Endothelial cell of umbilical vein (primary cell): ENCODE measurements at regions not wholly inside any gene's neighbourhood (a gene's known extent, or its start where the extent isn't known, plus 50 kb on each side); places are given as distances from the start of the nearest gene placed in this dataset.

ENCODE experiments used
- BruUV-seq: library from RNA; stranded (reverse); fragments of 400-500 nt; replicated peaks from 2 replicates; lab custom pipeline; 2021; lab: Mats Ljungman, UMichigan
- CTCF ChIA-PET: fragments of 300-600, 350-600 bp; sonication (Branson Sonifier 250); formaldehyde crosslinking; loops from one replicate; lab custom pipeline; 2021; ENCODE audit warnings: antibody characterized with exemption, inconsistent platforms; lab: Charles Lee
- POLR2A ChIA-PET: fragments of 300-600, 350-600 bp; sonication (Branson Sonifier 250); formaldehyde crosslinking; loops from one replicate; lab custom pipeline; 2021; ENCODE audit warnings: antibody characterized with exemption, inconsistent platforms; lab: Charles Lee
- DNase-seq: peaks from one replicate; pipeline ENCODE4 v3.0.0-alpha.2; 2011; ENCODE audit warnings: low read depth, low spot score
- FAIRE-seq: peaks from 2 replicates; lab custom pipeline; 2011; peaks lifted over from hg19 to GRCh38; lab: Jason Lieb, UNC
- H2AFZ ChIP-seq: 2 replicates; pipeline ENCODE4 v1.6.0; 2012; ENCODE audit warnings: low read depth, low read length, control low read depth, inconsistent platforms
- H3K27ac ChIP-seq: 2 replicates; pipeline ENCODE4 v1.5.1; 2011; ENCODE audit warnings: low read depth, mild to moderate bottlenecking, control low read depth, low read length, moderate library complexity; ENCODE audit not compliant: insufficient read depth
- H3K27me3 ChIP-seq, 2 experiments: 2 replicates each; pipeline versions ENCODE4 v1.6.0 to v1.6.1; 2011; ENCODE audit warnings: low read length in 2 of 2, mixed read lengths in 1 of 2; ENCODE audit not compliant: control insufficient read depth in 2 of 2, insufficient read depth in 2 of 2
- H3K36me3 ChIP-seq, 2 experiments: 2 replicates in 1 of 2; 3 replicates in 1 of 2; pipeline ENCODE4 v1.5.1; 2011; ENCODE audit warnings: low read length in 2 of 2, mild to moderate bottlenecking in 1 of 2, moderate library complexity in 1 of 2; ENCODE audit not compliant: control insufficient read depth in 2 of 2, insufficient read depth in 2 of 2; ENCODE audit errors: extremely low read depth in 1 of 2
- H3K4me1 ChIP-seq: 3 replicates; pipeline ENCODE4 v1.5.1; 2011; ENCODE audit warnings: mild to moderate bottlenecking, low read length; ENCODE audit not compliant: control insufficient read depth, insufficient read depth; ENCODE audit errors: extremely low read depth
- H3K4me2 ChIP-seq: 2 replicates; pipeline ENCODE4 v1.6.1; 2011; ENCODE audit warnings: low read length, control low read depth, mixed read lengths; ENCODE audit not compliant: insufficient read depth
- H3K4me3 ChIP-seq, 3 experiments: fragments of 200-600 bp in 1 of 3; sonication (generic), shearing (Covaris generic) in 1 of 3; replicated peaks in 1 of 3; 2 replicates each; pipeline ENCODE4 v1.5.1; 2011 to 2016; ENCODE audit warnings: control low read depth in 3 of 3, low read length in 3 of 3, mild to moderate bottlenecking in 2 of 3, inconsistent platforms in 1 of 3, low read depth in 1 of 3, moderate library complexity in 1 of 3; ENCODE audit not compliant: insufficient read depth in 1 of 3
- H3K79me2 ChIP-seq: 2 replicates; pipeline ENCODE4 v1.6.0; 2012; ENCODE audit warnings: low read length, inconsistent platforms; ENCODE audit not compliant: control insufficient read depth, insufficient read depth
- H3K9ac ChIP-seq: replicated peaks from 2 replicates; pipeline ENCODE3; 2011; ENCODE audit warnings: low read length, control low read depth; ENCODE audit not compliant: insufficient read depth; ENCODE audit errors: extremely low read depth
- H3K9me1 ChIP-seq: replicated peaks from 3 replicates; pipeline ENCODE4 v1.6.0; 2011; ENCODE audit warnings: mild to moderate bottlenecking, low read length; ENCODE audit not compliant: control insufficient read depth, insufficient read depth; ENCODE audit errors: extremely low read depth
- H3K9me3 ChIP-seq: replicated peaks from 2 replicates; pipeline ENCODE4 v1.5.1; 2012; ENCODE audit warnings: low read length, inconsistent platforms; ENCODE audit not compliant: control insufficient read depth, insufficient read depth
- H4K20me1 ChIP-seq: replicated peaks from 2 replicates; pipeline ENCODE3; 2011; ENCODE audit warnings: mild to moderate bottlenecking, low read length; ENCODE audit not compliant: control insufficient read depth, insufficient read depth; ENCODE audit errors: extremely low read depth
- EZH2 ChIP-seq: IDR thresholded peaks from 2 replicates; pipeline ENCODE4 v1.6.1; 2012; ENCODE audit warnings: borderline replicate concordance, low read depth, mild to moderate bottlenecking, moderate library complexity, low read length, inconsistent platforms; ENCODE audit not compliant: severe bottlenecking
- FOS ChIP-seq: IDR thresholded peaks from 2 replicates; pipeline ENCODE4 v1.6.1; 2011; ENCODE audit warnings: mild to moderate bottlenecking, low read length, moderate library complexity, borderline replicate concordance; ENCODE audit not compliant: insufficient read depth
- GATA2 ChIP-seq: IDR thresholded peaks from 2 replicates; pipeline ENCODE4 v1.7.0; 2011; ENCODE audit warnings: low read depth, mild to moderate bottlenecking, moderate library complexity, mixed read lengths, low read length; ENCODE audit not compliant: insufficient read length, insufficient read depth
- JUN ChIP-seq: IDR thresholded peaks from 2 replicates; pipeline ENCODE4 v1.6.1; 2011; ENCODE audit warnings: borderline replicate concordance, low read depth; ENCODE audit not compliant: insufficient read length, insufficient read depth
- MYC ChIP-seq: IDR thresholded peaks from one replicate; pipeline ENCODE4 v1.6.1; 2011; ENCODE audit warnings: mild to moderate bottlenecking, low read depth, low read length
- POLR2A ChIP-seq: IDR thresholded peaks from 2 replicates; pipeline ENCODE4 v1.6.1; 2012; ENCODE audit warnings: low read depth, mild to moderate bottlenecking, control low read depth, low read length
- POLR2AphosphoS5 ChIP-seq: IDR thresholded peaks from 2 replicates; pipeline ENCODE4 v1.6.1; 2012; ENCODE audit warnings: low read depth, mild to moderate bottlenecking, control low read depth, low read length, moderate library complexity; ENCODE audit not compliant: insufficient read depth
- dilution Hi-C: fragments of 300-500 bp; cut with MboI; formaldehyde crosslinking; loops from one replicate; pipeline ENCODE4 v1.15.0; 2019; ENCODE audit warnings: low sequenced_read_pairs; ENCODE audit not compliant: extremely low pct_ligation_motif_present
- intact Hi-C: fragments of 100-400 bp; cut with micrococcal nuclease; formaldehyde crosslinking; loops from one replicate; pipeline ENCODE4 v1.10.0; 2022
- TF ChIP-seq, protein P1 (sequence below): IDR thresholded peaks from 2 replicates; pipeline ENCODE4 v1.6.1; 2011; ENCODE audit not compliant: insufficient read depth, insufficient read length
- TF ChIP-seq, protein P2 (sequence below), 2 donors: IDR thresholded peaks; 1 replicate in 1 of 2; 2 replicates in 1 of 2; pipeline ENCODE4 v1.5.1; 2011; ENCODE audit warnings: low read length in 2 of 2, mild to moderate bottlenecking in 2 of 2, moderate library complexity in 2 of 2, control low read depth in 1 of 2, inconsistent platforms in 1 of 2, low read depth in 1 of 2; ENCODE audit not compliant: insufficient read depth in 1 of 2; ENCODE audit errors: extremely low read depth in 1 of 2

DNA sequence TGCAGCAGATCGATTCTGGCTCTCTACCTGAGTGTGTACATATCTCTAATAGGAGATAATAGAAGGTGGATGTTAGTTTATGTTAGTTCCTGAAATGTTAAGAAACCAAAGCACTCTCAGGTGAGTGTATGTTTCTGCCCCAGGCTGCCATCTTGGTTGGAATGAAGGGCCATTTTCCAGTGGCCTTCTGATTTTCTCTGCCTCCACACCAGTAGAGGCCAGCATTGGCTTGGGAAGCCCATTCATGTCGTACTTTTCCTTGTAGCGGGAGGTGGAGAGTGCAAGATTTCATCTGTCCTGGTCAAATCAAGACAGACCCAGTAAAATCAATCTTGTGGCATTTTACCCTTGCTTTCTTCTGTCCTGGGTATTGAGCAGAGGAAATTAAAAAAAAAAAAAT is 91.0 kb downstream of the GAS1 start:
- H3K36me3 ChIP-seq: no peaks in the 10 kb centered on the region
- POLR2A ChIA-PET: no interaction called here
- no peaks in the 10 kb centered on the region for H3K9me3 ChIP-seq
- no peak overlapping the region for H3K4me2 ChIP-seq
- dilution Hi-C loops: no loop called here
- TF ChIP-seq FOS: no peak
- no peak for TF ChIP-seq POLR2A
- no peak for TF ChIP-seq EZH2
- TF ChIP-seq, protein P1, sequence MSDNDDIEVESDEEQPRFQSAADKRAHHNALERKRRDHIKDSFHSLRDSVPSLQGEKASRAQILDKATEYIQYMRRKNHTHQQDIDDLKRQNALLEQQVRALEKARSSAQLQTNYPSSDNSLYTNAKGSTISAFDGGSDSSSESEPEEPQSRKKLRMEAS: no peak
- TF ChIP-seq, protein P2, sequence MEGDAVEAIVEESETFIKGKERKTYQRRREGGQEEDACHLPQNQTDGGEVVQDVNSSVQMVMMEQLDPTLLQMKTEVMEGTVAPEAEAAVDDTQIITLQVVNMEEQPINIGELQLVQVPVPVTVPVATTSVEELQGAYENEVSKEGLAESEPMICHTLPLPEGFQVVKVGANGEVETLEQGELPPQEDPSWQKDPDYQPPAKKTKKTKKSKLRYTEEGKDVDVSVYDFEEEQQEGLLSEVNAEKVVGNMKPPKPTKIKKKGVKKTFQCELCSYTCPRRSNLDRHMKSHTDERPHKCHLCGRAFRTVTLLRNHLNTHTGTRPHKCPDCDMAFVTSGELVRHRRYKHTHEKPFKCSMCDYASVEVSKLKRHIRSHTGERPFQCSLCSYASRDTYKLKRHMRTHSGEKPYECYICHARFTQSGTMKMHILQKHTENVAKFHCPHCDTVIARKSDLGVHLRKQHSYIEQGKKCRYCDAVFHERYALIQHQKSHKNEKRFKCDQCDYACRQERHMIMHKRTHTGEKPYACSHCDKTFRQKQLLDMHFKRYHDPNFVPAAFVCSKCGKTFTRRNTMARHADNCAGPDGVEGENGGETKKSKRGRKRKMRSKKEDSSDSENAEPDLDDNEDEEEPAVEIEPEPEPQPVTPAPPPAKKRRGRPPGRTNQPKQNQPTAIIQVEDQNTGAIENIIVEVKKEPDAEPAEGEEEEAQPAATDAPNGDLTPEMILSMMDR (IDR thresholded peaks at IDR 0.05; ENCODE audit: extremely low read depth in 1 of 2, insufficient read depth in 1 of 2, low read depth in 1 of 2, low read length in 2 of 2): no peak
- no peak for TF ChIP-seq GATA2
- TF ChIP-seq POLR2AphosphoS5: no peak
- no peak for TF ChIP-seq JUN
- TF ChIP-seq MYC: no peak
- no peaks in the 10 kb centered on the region for H3K4me1 ChIP-seq
- H4K20me1 ChIP-seq: no peaks in the 10 kb centered on the region
- no peak overlapping the region for H3K9ac ChIP-seq
- H2AFZ ChIP-seq: no peak overlapping the region
- intact Hi-C loops: no loop called here
- FAIRE-seq (no peak), DNase-seq (no peak)
- CTCF ChIA-PET: no interaction called here
- H3K27me3 ChIP-seq: no peaks in the 10 kb centered on the region
- no TSS peak for BruUV-seq
- no peak overlapping the region for H3K4me3 ChIP-seq
- no peaks in the 10 kb centered on the region for H3K79me2 ChIP-seq
- H3K27ac ChIP-seq: no peak overlapping the region
- H3K9me1 ChIP-seq: no peaks in the 10 kb centered on the region
